ENCODE measurements at regions not wholly inside any gene's neighbourhood (a gene's known extent, or its start where the extent isn't known, plus 50 kb on each side); places are given as distances from the start of the nearest gene placed in this dataset.

DNA sequence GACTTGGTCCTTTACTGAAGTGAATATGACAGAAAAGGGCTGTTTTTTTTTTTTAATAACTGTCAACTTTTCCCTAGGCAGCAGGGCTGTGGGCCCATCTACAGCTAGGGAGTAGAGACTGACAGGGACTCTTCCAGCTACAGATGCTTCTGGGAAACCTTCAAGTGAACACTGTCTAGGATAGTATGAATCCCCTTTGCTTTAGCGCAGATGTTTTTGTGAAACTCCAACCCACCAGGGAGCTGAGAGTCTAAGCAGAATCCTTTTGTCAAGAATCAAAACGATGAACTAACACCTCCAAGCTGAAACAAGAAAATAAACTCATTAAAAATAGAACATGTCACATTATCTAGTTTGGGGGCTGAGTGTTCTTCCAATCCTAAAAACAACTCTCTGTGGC, 219.7 kb upstream of the FGF13 start:
- 71 to 75% methylated on average over 2 of the region's 2 CpGs for WGBS, 2 donors
- TF ChIP-seq, protein P1, sequence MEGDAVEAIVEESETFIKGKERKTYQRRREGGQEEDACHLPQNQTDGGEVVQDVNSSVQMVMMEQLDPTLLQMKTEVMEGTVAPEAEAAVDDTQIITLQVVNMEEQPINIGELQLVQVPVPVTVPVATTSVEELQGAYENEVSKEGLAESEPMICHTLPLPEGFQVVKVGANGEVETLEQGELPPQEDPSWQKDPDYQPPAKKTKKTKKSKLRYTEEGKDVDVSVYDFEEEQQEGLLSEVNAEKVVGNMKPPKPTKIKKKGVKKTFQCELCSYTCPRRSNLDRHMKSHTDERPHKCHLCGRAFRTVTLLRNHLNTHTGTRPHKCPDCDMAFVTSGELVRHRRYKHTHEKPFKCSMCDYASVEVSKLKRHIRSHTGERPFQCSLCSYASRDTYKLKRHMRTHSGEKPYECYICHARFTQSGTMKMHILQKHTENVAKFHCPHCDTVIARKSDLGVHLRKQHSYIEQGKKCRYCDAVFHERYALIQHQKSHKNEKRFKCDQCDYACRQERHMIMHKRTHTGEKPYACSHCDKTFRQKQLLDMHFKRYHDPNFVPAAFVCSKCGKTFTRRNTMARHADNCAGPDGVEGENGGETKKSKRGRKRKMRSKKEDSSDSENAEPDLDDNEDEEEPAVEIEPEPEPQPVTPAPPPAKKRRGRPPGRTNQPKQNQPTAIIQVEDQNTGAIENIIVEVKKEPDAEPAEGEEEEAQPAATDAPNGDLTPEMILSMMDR (IDR thresholded peaks at IDR 0.05) = no peak
- no peak for TF ChIP-seq POLR2A (IDR thresholded peaks at IDR 0.05)
- no peaks in the 10 kb centered on the region for H3K27me3 ChIP-seq
- no peak overlapping the region for H3K4me3 ChIP-seq
- ATAC-seq (no peak), DNase-seq (no peak)
- intact Hi-C loops (cut with DNase I) = no loop called here
- H3K9me3 ChIP-seq = no peaks in the 10 kb centered on the region
- no peaks in the 10 kb centered on the region for H3K4me1 ChIP-seq
- H3K27ac ChIP-seq = no peak overlapping the region
- H3K36me3 ChIP-seq (replicated peaks in 1 of 2; ENCODE audit: insufficient read depth in 1 of 2, low read depth in 2 of 2) = no peaks in the 10 kb centered on the region

DNA sequence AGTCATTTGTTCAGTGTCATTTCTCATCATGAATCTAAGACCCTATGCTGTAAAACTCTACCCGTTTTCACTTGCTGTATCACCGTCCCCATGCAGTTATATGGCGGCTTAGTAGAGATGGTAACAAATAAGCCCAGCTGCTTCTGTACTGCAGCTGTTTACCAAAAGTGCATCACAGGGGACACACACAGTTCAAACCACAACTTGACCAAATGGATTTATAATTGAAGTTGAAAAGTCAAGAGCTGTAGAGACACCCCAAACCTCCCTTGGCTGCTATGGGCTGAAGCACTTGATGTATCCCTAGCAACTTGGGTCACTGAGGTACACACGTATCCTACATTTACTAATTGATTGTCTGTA, 219.0 kb upstream of the FGF13 start:
- no peak for TF ChIP-seq POLR2A (IDR thresholded peaks at IDR 0.05)
- TF ChIP-seq, protein P1 (IDR thresholded peaks at IDR 0.05) = no peak
- WGBS, 2 donors = 66 to 68% methylated on average over 4 of the region's 4 CpGs
- no peaks in the 10 kb centered on the region for H3K9me3 ChIP-seq
- no peak for DNase-seq
- H3K4me1 ChIP-seq = no peaks in the 10 kb centered on the region
- no peak overlapping the region for H3K27ac ChIP-seq
- intact Hi-C loops (cut with DNase I) = no loop called here
- H3K27me3 ChIP-seq = no peaks in the 10 kb centered on the region
- no peaks in the 10 kb centered on the region for H3K36me3 ChIP-seq (replicated peaks in 1 of 2; ENCODE audit: insufficient read depth in 1 of 2, low read depth in 2 of 2)
- H3K4me3 ChIP-seq = no peak overlapping the region
- ATAC-seq = no peak

DNA sequence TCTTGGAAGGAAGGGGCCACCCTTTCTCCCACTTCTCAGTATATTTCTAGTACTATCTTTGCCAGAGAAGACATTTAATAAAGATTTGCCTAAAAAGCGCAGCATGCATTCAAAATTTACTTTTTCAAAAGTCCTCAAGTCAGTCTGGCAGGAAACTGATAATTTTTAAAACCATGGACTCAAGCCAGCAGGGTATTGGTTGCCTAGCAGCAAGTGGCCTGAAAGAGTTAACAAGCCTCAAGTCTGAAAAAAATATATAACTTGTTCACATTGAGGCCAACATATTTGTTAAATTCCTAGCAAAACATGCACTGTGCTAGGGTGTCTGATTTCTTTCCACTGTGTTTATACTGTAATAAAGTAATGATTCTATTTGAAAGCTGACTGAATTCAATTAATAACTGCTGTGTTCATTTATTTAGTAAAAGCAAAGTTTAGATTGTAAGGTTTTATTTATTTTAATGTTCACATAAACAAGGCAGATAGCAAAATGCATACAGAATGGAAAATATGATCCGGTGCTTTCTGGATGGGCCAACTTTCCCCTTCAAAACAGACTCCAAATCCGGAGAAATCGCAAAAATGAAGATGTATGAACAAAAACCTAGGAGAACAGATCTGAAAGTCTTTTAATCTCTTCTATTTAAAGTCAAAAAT, 218.5 kb upstream of the FGF13 start:
- WGBS, 2 donors = 57 to 65% methylated on average over 4 of the region's 4 CpGs
- no peaks in the 10 kb centered on the region for H3K9me3 ChIP-seq
- DNase-seq = no peak
- no peaks in the 10 kb centered on the region for H3K27me3 ChIP-seq
- ATAC-seq = no peak
- H3K36me3 ChIP-seq (replicated peaks in 1 of 2; ENCODE audit: insufficient read depth in 1 of 2, low read depth in 2 of 2) = no peaks in the 10 kb centered on the region
- H3K27ac ChIP-seq = no peak overlapping the region
- no peak overlapping the region for H3K4me3 ChIP-seq
- no peaks in the 10 kb centered on the region for H3K4me1 ChIP-seq
- no peak for TF ChIP-seq POLR2A (IDR thresholded peaks at IDR 0.05)
- TF ChIP-seq, protein P1 (IDR thresholded peaks at IDR 0.05) = no peak
- intact Hi-C loops (cut with DNase I) = no loop called here

DNA sequence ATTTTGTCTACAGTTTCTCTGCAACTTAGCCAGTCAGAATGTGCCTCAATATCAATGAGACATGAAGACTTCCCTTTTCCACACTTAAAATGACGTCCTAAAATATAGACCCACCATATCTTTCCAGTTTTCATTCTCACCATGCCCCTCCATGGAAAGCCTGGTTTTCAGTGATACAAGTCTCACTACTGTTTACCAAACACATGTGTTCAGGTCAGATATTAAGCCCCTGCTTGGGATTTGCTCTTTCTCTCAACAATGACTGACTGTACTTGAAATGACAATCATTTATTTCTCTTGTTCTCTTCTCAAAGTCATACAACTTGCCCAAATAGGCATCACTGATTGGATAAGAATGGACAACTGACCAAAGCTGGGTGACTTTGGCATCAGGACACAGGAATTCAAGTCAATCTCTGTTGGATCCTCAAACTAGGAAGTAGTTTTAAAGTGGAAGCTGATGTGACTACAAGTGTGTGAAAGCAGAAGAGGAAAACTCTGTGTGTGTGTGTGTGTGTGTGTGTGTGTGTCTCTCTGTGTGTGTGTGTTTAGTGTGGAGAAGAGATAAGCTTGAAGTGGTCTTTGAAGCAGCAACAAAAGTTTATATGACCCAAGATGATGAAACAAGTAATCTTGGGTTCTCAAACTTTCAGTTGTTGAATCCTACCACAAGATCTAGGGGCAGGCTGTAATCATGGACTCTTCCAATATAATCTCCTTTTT, 217.4 kb upstream of the FGF13 start:
- intact Hi-C loops (cut with DNase I) = no loop called here
- Histone ChIP-seq H3K36me3 (replicated peaks in 1 of 2; ENCODE audit: insufficient read depth in 1 of 2, low read depth in 2 of 2) (no peaks in the 10 kb centered on the region), H3K27ac (no peak overlapping the region), H3K27me3 (no peaks in the 10 kb centered on the region), H3K4me1 (no peaks in the 10 kb centered on the region), H3K4me3 (no peak overlapping the region), H3K9me3 (no peaks in the 10 kb centered on the region)
- no peak for ATAC-seq
- DNase-seq = no peak
- no peak for TF ChIP-seq POLR2A (IDR thresholded peaks at IDR 0.05)
- WGBS, 2 donors = 30 to 33% methylated on average over 1 of the region's 1 CpG

DNA sequence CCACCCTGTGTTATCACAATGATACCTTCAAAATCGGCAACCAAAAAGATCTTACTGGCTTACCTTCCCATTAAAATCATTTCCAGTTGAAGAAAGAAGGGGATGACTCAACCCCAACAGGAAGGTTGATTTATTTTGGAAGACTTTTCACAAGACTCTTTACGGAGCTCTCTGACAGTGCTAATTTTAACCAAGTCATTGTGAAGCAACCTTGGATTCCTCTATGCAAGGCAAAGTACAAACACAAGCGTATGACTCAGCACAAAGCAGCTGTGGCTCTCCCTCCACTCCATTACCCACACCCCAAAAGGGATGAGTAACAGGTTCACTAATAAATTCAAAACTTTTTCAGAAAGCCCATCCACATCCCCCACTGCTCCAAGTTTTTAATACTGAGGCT, 213.8 kb upstream of the FGF13 start:
- Histone ChIP-seq H3K27ac (no peak overlapping the region), H3K4me3 (no peak overlapping the region), H3K9me3 (no peaks in the 10 kb centered on the region), H3K36me3 (replicated peaks in 1 of 2; ENCODE audit: insufficient read depth in 1 of 2, low read depth in 2 of 2) (no peaks in the 10 kb centered on the region), H3K4me1 (no peaks in the 10 kb centered on the region), H3K27me3 (no peaks in the 10 kb centered on the region)
- no peak for DNase-seq
- intact Hi-C loops (cut with DNase I) = no loop called here
- WGBS, 2 donors = 29 to 35% methylated on average over 3 of the region's 3 CpGs
- TF ChIP-seq, protein P1 (IDR thresholded peaks at IDR 0.05) = no peak
- TF ChIP-seq POLR2A (IDR thresholded peaks at IDR 0.05) = no peak
- no peak for ATAC-seq
